Breast epithelium (tissue), 4 donors: ENCODE measurements at regions not wholly inside any gene's neighbourhood (a gene's known extent, or its start where the extent isn't known, plus 50 kb on each side); places are given as distances from the start of the nearest gene placed in this dataset.

Source experiments
- DNase-seq, 2 donors: peaks; one replicate each; pipeline ENCODE4 v3.0.0-alpha.2; 2019; ENCODE audit warnings: low spot score in 2 of 2
- H3K27ac ChIP-seq, 2 donors: fragments of 200-600 bp; sonication (generic) in 1 of 2; one replicate each; pipeline ENCODE4 v1.5.1; 2016 to 2019; ENCODE audit warnings: mild to moderate bottlenecking in 1 of 2
- H3K27me3 ChIP-seq, 2 donors: fragments of 200-600 bp; sonication (generic) in 1 of 2; one replicate each; pipeline versions ENCODE4 v1.5.1 to v1.6.0; 2017 to 2019; ENCODE audit warnings: control low read depth in 1 of 2, mild to moderate bottlenecking in 1 of 2
- H3K36me3 ChIP-seq: fragments of 200-600 bp; one replicate; pipeline ENCODE4 v1.5.1; 2019
- H3K4me1 ChIP-seq, 2 donors: fragments of 200-600 bp; sonication (generic); one replicate each; pipeline ENCODE4 v1.5.1; 2016 to 2019; ENCODE audit warnings: control low read depth in 1 of 2
- H3K4me3 ChIP-seq, 3 donors: fragments of 200-600 bp; sonication (generic); 1 replicate in 2 of 3; 2 replicates in 1 of 3; pipeline ENCODE4 v1.5.1; 2016 to 2019; ENCODE audit warnings: mild to moderate bottlenecking in 3 of 3, moderate library complexity in 2 of 3
- H3K9me3 ChIP-seq, 2 donors: fragments of 200-600 bp; sonication (generic) in 1 of 2; one replicate each; pipeline ENCODE4 v1.5.1; 2016 to 2019; ENCODE audit warnings: control low read depth in 1 of 2
- CTCF ChIP-seq, 3 donors: fragments of 450-650 bp; IDR thresholded peaks; one replicate each; pipeline ENCODE4 v1.5.1; 2016 to 2017; ENCODE audit warnings: antibody characterized with exemption in 3 of 3, mild to moderate bottlenecking in 3 of 3, moderate library complexity in 3 of 3
- POLR2A ChIP-seq: fragments of 450-650 bp; IDR thresholded peaks from one replicate; pipeline ENCODE4 v1.6.1; 2016; ENCODE audit warnings: antibody characterized with exemption, mild to moderate bottlenecking, moderate library complexity
- POLR2AphosphoS5 ChIP-seq, 3 donors: sonication (generic); formaldehyde crosslinking; IDR thresholded peaks; one replicate each; pipeline ENCODE4 v1.6.1; 2017; ENCODE audit warnings: antibody characterized with exemption in 3 of 3
- intact Hi-C: fragments of 100-400 bp; cut with DNase I; formaldehyde crosslinking; loops from one replicate; pipeline ENCODE4 v1.15.1; 2023; ENCODE audit warnings: low total_unique reads

- intact Hi-C loops, result no loop called here
- Histone ChIP-seq H3K9me3 (no peaks in the 10 kb centered on the region), H3K4me1 (no peaks in the 10 kb centered on the region), H3K4me3 (no peak overlapping the region), H3K36me3 (no peaks in the 10 kb centered on the region), H3K27me3 (no peaks in the 10 kb centered on the region), H3K27ac (no peak overlapping the region)
- TF ChIP-seq POLR2AphosphoS5 (IDR thresholded peaks at IDR 0.05) (no peak), CTCF (IDR thresholded peaks at IDR 0.05) (no peak), POLR2A (no peak)
- no peak for DNase-seq
Measured at GRCh38 chr1:219527994-219528393, 84.9 kb downstream of the ZC3H11B start.

GRCh38 chr1:219526074-219526473, 86.8 kb downstream of the ZC3H11B start:
- H3K9me3 ChIP-seq, result no peaks in the 10 kb centered on the region
- H3K27ac ChIP-seq, result no peak overlapping the region
- TF ChIP-seq CTCF (IDR thresholded peaks at IDR 0.05) (no peak), POLR2AphosphoS5 (IDR thresholded peaks at IDR 0.05) (no peak), POLR2A (no peak)
- DNase-seq, result no peak
- no peak overlapping the region for H3K4me3 ChIP-seq
- H3K36me3 ChIP-seq, result no peaks in the 10 kb centered on the region
- intact Hi-C loops, result no loop called here
- H3K27me3 ChIP-seq, result no peaks in the 10 kb centered on the region
- H3K4me1 ChIP-seq, result no peaks in the 10 kb centered on the region

- no peak overlapping the region for H3K4me3 ChIP-seq
- intact Hi-C loops, result no loop called here
- H3K27me3 ChIP-seq, result no peaks in the 10 kb centered on the region
- no peaks in the 10 kb centered on the region for H3K4me1 ChIP-seq
- no peaks in the 10 kb centered on the region for H3K9me3 ChIP-seq
- no peak for TF ChIP-seq CTCF (IDR thresholded peaks at IDR 0.05)
- TF ChIP-seq POLR2AphosphoS5 (IDR thresholded peaks at IDR 0.05), result no peak
- no peak for TF ChIP-seq POLR2A
- no peaks in the 10 kb centered on the region for H3K36me3 ChIP-seq
- H3K27ac ChIP-seq, result no peak overlapping the region
- DNase-seq, result no peak
Measured at GRCh38 chr1:219523411-219523810, 89.5 kb downstream of the ZC3H11B start.

GRCh38 chr1:219521325-219521724, 91.6 kb downstream of the ZC3H11B start:
- DNase-seq, result no peak
- intact Hi-C loops, result no loop called here
- no peak overlapping the region for H3K27ac ChIP-seq

GRCh38 chr1:219520241-219520640, 92.7 kb downstream of the ZC3H11B start:
- H3K27me3 ChIP-seq, result no peaks in the 10 kb centered on the region
- intact Hi-C loops, result no loop called here
- no peak overlapping the region for H3K27ac ChIP-seq
- no peaks in the 10 kb centered on the region for H3K36me3 ChIP-seq
- H3K9me3 ChIP-seq, result no peaks in the 10 kb centered on the region
- H3K4me3 ChIP-seq, result no peak overlapping the region
- no peak for TF ChIP-seq CTCF (IDR thresholded peaks at IDR 0.05)
- TF ChIP-seq POLR2AphosphoS5 (IDR thresholded peaks at IDR 0.05), result no peak
- no peak for TF ChIP-seq POLR2A
- H3K4me1 ChIP-seq, result no peaks in the 10 kb centered on the region
- no peak for DNase-seq

More at GRCh38 chr1:219521325-219521724, 91.6 kb downstream of the ZC3H11B start:
- H3K36me3 ChIP-seq, result no peaks in the 10 kb centered on the region
- TF ChIP-seq CTCF (IDR thresholded peaks at IDR 0.05) (no peak), POLR2A (no peak), POLR2AphosphoS5 (IDR thresholded peaks at IDR 0.05) (no peak)
- no peaks in the 10 kb centered on the region for H3K27me3 ChIP-seq
- no peaks in the 10 kb centered on the region for H3K4me1 ChIP-seq
- H3K4me3 ChIP-seq, result no peak overlapping the region
- H3K9me3 ChIP-seq, result no peaks in the 10 kb centered on the region
